22Rv1 (cell line): ENCODE measurements at regions not wholly inside any gene's neighbourhood (a gene's known extent, or its start where the extent isn't known, plus 50 kb on each side); places are given as distances from the start of the nearest gene placed in this dataset.

Experiments used
- ZFX ChIP-seq: fragments of 450-650 bp; IDR thresholded peaks from 2 replicates; pipeline ENCODE4 v1.6.1; 2017; ENCODE audit warnings: antibody characterized with exemption, borderline replicate concordance
- TF ChIP-seq, protein P1 (sequence below): fragments of 450-650 bp; IDR thresholded peaks from 2 replicates; pipeline ENCODE4 v1.5.1; 2017; ENCODE audit warnings: mild to moderate bottlenecking

DNA sequence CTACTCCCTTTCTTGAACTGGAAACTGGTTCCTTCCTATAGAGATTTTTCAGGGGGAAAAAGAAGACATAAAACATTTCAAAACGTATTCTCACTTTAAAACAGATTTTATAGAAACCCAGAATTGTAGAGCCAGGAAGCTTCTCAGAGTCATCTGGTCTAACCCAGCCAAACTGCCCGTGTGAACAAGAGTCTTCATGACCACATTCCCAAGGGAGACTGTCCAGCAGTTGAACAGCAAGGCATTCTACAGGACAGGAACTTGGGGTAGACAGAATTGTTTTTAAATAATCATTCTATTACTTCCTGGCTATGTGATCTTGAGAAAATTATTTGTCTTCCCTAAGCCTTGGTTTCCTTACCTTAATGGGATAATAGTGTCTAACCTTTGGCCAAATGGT lies 163.5 kb upstream of the IVNS1ABP start:
- TF ChIP-seq, protein P1, sequence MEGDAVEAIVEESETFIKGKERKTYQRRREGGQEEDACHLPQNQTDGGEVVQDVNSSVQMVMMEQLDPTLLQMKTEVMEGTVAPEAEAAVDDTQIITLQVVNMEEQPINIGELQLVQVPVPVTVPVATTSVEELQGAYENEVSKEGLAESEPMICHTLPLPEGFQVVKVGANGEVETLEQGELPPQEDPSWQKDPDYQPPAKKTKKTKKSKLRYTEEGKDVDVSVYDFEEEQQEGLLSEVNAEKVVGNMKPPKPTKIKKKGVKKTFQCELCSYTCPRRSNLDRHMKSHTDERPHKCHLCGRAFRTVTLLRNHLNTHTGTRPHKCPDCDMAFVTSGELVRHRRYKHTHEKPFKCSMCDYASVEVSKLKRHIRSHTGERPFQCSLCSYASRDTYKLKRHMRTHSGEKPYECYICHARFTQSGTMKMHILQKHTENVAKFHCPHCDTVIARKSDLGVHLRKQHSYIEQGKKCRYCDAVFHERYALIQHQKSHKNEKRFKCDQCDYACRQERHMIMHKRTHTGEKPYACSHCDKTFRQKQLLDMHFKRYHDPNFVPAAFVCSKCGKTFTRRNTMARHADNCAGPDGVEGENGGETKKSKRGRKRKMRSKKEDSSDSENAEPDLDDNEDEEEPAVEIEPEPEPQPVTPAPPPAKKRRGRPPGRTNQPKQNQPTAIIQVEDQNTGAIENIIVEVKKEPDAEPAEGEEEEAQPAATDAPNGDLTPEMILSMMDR = no peak
- TF ChIP-seq ZFX = no peak
